Right lobe of liver (tissue), 4 donors: ENCODE measurements at regions not wholly inside any gene's neighbourhood (a gene's known extent, or its start where the extent isn't known, plus 50 kb on each side); places are given as distances from the start of the nearest gene placed in this dataset.

Experiments
- POLR2A ChIP-seq: fragments of 450-650 bp; IDR thresholded peaks from one replicate; pipeline ENCODE4 v1.6.1; 2017; ENCODE audit warnings: antibody characterized with exemption, mild to moderate bottlenecking
- TF ChIP-seq, protein P1 (sequence below), 4 donors: fragments of 200-600 bp in 3 of 4; fragments of 450-650 bp in 1 of 4; IDR thresholded peaks; one replicate each; pipeline versions ENCODE4 v1.5.1 to v1.8.0; 2016 to 2022; ENCODE audit warnings: antibody characterized with exemption in 4 of 4, mild to moderate bottlenecking in 2 of 4
- donor health status: DM: no; HTN: no; CAD: no.
- donor health status: DM: no; HTN: no; CAD: no.
- donor health status: DM: no; HTN: yes; CAD: no.

DNA sequence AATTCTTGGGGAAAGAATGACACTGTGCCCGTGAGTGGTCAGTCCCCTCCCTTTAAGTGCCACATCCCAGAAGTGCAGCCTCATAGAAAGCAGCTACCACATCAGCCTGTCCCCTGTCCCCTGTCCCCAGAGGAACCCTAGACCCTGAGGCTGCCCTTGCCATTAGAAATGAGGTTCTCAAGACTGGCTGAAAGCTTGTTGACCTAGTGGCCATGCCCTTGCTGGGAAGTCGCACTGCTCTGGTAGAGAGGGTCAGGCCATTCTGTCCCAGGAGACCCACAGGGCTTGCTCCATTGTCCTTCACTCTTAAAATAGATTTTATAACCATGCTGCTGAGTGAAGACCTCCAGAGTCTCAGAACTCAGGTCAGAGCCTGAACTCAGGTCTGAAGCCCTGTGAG lies 184.5 kb downstream of the RGS3 start:
- TF ChIP-seq, protein P1, sequence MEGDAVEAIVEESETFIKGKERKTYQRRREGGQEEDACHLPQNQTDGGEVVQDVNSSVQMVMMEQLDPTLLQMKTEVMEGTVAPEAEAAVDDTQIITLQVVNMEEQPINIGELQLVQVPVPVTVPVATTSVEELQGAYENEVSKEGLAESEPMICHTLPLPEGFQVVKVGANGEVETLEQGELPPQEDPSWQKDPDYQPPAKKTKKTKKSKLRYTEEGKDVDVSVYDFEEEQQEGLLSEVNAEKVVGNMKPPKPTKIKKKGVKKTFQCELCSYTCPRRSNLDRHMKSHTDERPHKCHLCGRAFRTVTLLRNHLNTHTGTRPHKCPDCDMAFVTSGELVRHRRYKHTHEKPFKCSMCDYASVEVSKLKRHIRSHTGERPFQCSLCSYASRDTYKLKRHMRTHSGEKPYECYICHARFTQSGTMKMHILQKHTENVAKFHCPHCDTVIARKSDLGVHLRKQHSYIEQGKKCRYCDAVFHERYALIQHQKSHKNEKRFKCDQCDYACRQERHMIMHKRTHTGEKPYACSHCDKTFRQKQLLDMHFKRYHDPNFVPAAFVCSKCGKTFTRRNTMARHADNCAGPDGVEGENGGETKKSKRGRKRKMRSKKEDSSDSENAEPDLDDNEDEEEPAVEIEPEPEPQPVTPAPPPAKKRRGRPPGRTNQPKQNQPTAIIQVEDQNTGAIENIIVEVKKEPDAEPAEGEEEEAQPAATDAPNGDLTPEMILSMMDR (IDR thresholded peaks at IDR 0.05) = no peak
- TF ChIP-seq POLR2A = no peak
